H1 (cell line): ENCODE measurements at regions not wholly inside any gene's neighbourhood (a gene's known extent, or its start where the extent isn't known, plus 50 kb on each side); places are given as distances from the start of the nearest gene placed in this dataset.

Experiments
- CTCF ChIA-PET: fragments of 300-600 bp; sonication (Branson Sonifier 250); formaldehyde crosslinking; loops from one replicate; lab custom pipeline; 2021; ENCODE audit not compliant: partially characterized antibody; lab: Charles Lee
- POLR2A ChIA-PET: fragments of 300-600 bp; sonication (Branson Sonifier 250); formaldehyde crosslinking; loops from one replicate; lab custom pipeline; 2021; ENCODE audit warnings: inconsistent platforms; ENCODE audit not compliant: partially characterized antibody; lab: Charles Lee
- DNase-seq, 2 experiments: peaks; one replicate each; pipeline versions ENCODE4 v3.0.0 to v3.0.0-alpha.2; 2010 to 2022; ENCODE audit warnings: low spot score in 2 of 2, low read depth in 1 of 2, mixed read lengths in 1 of 2
- FAIRE-seq: peaks from 2 replicates; lab custom pipeline; 2011; peaks lifted over from hg19 to GRCh38; lab: Jason Lieb, UNC
- H2AFZ ChIP-seq: 2 replicates; pipeline ENCODE4 v1.8.1; 2012; ENCODE audit warnings: low read length, inconsistent platforms
- H2AK5ac ChIP-seq: 2 replicates; pipeline ENCODE4 v1.6.1; 2013; ENCODE audit warnings: low read depth, low read length
- H2BK120ac ChIP-seq: replicated peaks from 2 replicates; pipeline ENCODE3; 2013; ENCODE audit warnings: low read depth, low read length, inconsistent platforms
- H2BK12ac ChIP-seq: 2 replicates; pipeline ENCODE4 v1.6.1; 2013; ENCODE audit warnings: low read depth, low read length
- H2BK15ac ChIP-seq: 2 replicates; pipeline ENCODE4 v1.6.1; 2013; ENCODE audit warnings: low read length
- H2BK20ac ChIP-seq: 2 replicates; pipeline ENCODE4 v1.6.1; 2013; ENCODE audit warnings: low read length
- H2BK5ac ChIP-seq: 2 replicates; pipeline ENCODE4 v1.6.1; 2013; ENCODE audit warnings: low read depth, low read length
- H3K14ac ChIP-seq: 2 replicates; pipeline ENCODE4 v1.6.1; 2013; ENCODE audit warnings: inconsistent platforms; ENCODE audit not compliant: insufficient read length
- H3K18ac ChIP-seq: 2 replicates; pipeline ENCODE4 v1.6.1; 2013; ENCODE audit warnings: low read length; ENCODE audit errors: extremely low read depth
- H3K23ac ChIP-seq: 2 replicates; pipeline ENCODE4 v1.6.1; 2013; ENCODE audit warnings: inconsistent platforms; ENCODE audit not compliant: insufficient read length
- H3K23me2 ChIP-seq: 2 replicates; pipeline ENCODE4 v1.6.1; 2013; ENCODE audit warnings: low read depth, low read length
- H3K27ac ChIP-seq: 2 replicates; pipeline ENCODE4 v1.6.1; 2011; ENCODE audit warnings: low read depth, low read length, inconsistent platforms
- H3K27me3 ChIP-seq, 4 experiments: replicated peaks in 1 of 4; 1 replicate in 1 of 4; 2 replicates in 3 of 4; pipeline versions ENCODE4 v1.6.1 to v1.8.1; 2011 to 2013; ENCODE audit warnings: low read length in 3 of 4, mild to moderate bottlenecking in 3 of 4, inconsistent platforms in 2 of 4, mixed read lengths in 2 of 4, moderate library complexity in 1 of 4; ENCODE audit not compliant: control insufficient read depth in 3 of 4, insufficient read depth in 3 of 4; ENCODE audit errors: extremely low read depth in 1 of 4
- H3K36me3 ChIP-seq, 4 experiments: 2 replicates each; pipeline versions ENCODE4 v1.6.1 to v1.8.1; 2011 to 2013; ENCODE audit warnings: mild to moderate bottlenecking in 4 of 4, low read length in 3 of 4, moderate library complexity in 2 of 4, control low read depth in 1 of 4, inconsistent platforms in 1 of 4; ENCODE audit not compliant: insufficient read depth in 4 of 4, control insufficient read depth in 2 of 4
- H3K4ac ChIP-seq: replicated peaks from 2 replicates; pipeline ENCODE3; 2013; ENCODE audit warnings: low read length, low read depth, mixed read lengths, inconsistent platforms; ENCODE audit not compliant: insufficient read length
- H3K4me1 ChIP-seq, 4 experiments: replicated peaks in 1 of 4; 1 replicate in 1 of 4; 2 replicates in 3 of 4; pipeline versions ENCODE4 v1.6.1 to v1.8.1; 2011 to 2013; ENCODE audit warnings: low read length in 3 of 4, inconsistent platforms in 2 of 4, mixed read lengths in 1 of 4; ENCODE audit not compliant: insufficient read depth in 4 of 4, control insufficient read depth in 3 of 4
- H3K4me2 ChIP-seq, 2 experiments: 2 replicates each; pipeline versions ENCODE4 v1.6.1 to v1.8.1; 2011 to 2013; ENCODE audit warnings: low read depth in 2 of 2, low read length in 2 of 2, control low read depth in 1 of 2, inconsistent platforms in 1 of 2, mild to moderate bottlenecking in 1 of 2; ENCODE audit not compliant: insufficient read depth in 1 of 2
- H3K4me3 ChIP-seq, 4 experiments: fragments of 200-600, 300-600 bp in 1 of 4; sonication (generic), shearing (Covaris generic), sonication (Bioruptor Twin) in 1 of 4; 2 replicates each; pipeline versions ENCODE4 v1.5.1 to v1.8.1; 2011 to 2016; ENCODE audit warnings: low read length in 4 of 4, low read depth in 3 of 4, control low read depth in 2 of 4, inconsistent platforms in 2 of 4, mild to moderate bottlenecking in 2 of 4, mixed read lengths in 1 of 4, moderate library complexity in 1 of 4; ENCODE audit not compliant: insufficient read depth in 2 of 4; ENCODE audit errors: extremely low read depth in 1 of 4
- H3K56ac ChIP-seq: replicated peaks from 2 replicates; pipeline ENCODE3; 2013; ENCODE audit warnings: low read depth, mild to moderate bottlenecking, mixed read lengths, low read length, inconsistent platforms; ENCODE audit not compliant: insufficient read length
- H3K79me1 ChIP-seq: 2 replicates; pipeline ENCODE4 v1.6.1; 2013; ENCODE audit warnings: low read depth, low read length, control low read depth
- H3K79me2 ChIP-seq, 2 experiments: 2 replicates each; pipeline versions ENCODE4 v1.6.1 to v1.8.1; 2012 to 2013; ENCODE audit warnings: low read length in 2 of 2, mild to moderate bottlenecking in 2 of 2, inconsistent platforms in 1 of 2; ENCODE audit not compliant: insufficient read depth in 2 of 2, control insufficient read depth in 1 of 2
- H3K9ac ChIP-seq, 4 experiments: replicated peaks in 1 of 4; 1 replicate in 1 of 4; 2 replicates in 3 of 4; pipeline versions ENCODE4 v1.6.1 to v1.8.1; 2011 to 2013; ENCODE audit warnings: low read depth in 3 of 4, low read length in 3 of 4, control low read depth in 2 of 4, mild to moderate bottlenecking in 2 of 4, moderate library complexity in 2 of 4, inconsistent platforms in 1 of 4; ENCODE audit errors: extremely low read depth in 1 of 4
- H3K9me3 ChIP-seq, 2 experiments: 2 replicates each; pipeline versions ENCODE4 v1.6.1 to v1.8.1; 2012 to 2013; ENCODE audit warnings: mild to moderate bottlenecking in 2 of 2, moderate library complexity in 2 of 2, control low read depth in 1 of 2, inconsistent platforms in 1 of 2, low read depth in 1 of 2, low read length in 1 of 2, mixed read lengths in 1 of 2; ENCODE audit not compliant: insufficient read depth in 2 of 2
- H4K20me1 ChIP-seq, 2 experiments: replicated peaks in 1 of 2; 2 replicates each; pipeline versions ENCODE3 to v1.8.1; 2011 to 2013; ENCODE audit warnings: inconsistent platforms in 2 of 2, low read length in 2 of 2, mild to moderate bottlenecking in 1 of 2; ENCODE audit not compliant: insufficient read depth in 2 of 2, control insufficient read depth in 1 of 2
- H4K5ac ChIP-seq: 2 replicates; pipeline ENCODE4 v1.6.1; 2013; ENCODE audit warnings: low read length, low read depth, mixed read lengths, inconsistent platforms; ENCODE audit not compliant: insufficient read length
- H4K8ac ChIP-seq: 2 replicates; pipeline ENCODE4 v1.8.0; 2013; ENCODE audit warnings: mild to moderate bottlenecking, moderate library complexity, low read length, inconsistent platforms; ENCODE audit not compliant: insufficient read depth; ENCODE audit errors: extremely low read depth
- H4K91ac ChIP-seq: replicated peaks from 2 replicates; pipeline ENCODE3; 2013; ENCODE audit warnings: low read length, mixed read lengths, inconsistent platforms; ENCODE audit not compliant: insufficient read length
- BACH1 ChIP-seq: IDR thresholded peaks from 2 replicates; pipeline ENCODE4 v1.6.1; 2012; ENCODE audit warnings: low read length, improper control_type of control experiment
- BCL11A ChIP-seq, 2 experiments: IDR thresholded peaks; one replicate each; pipeline ENCODE4 v1.6.1; 2011; ENCODE audit warnings: low read depth in 2 of 2, low read length in 2 of 2, mild to moderate bottlenecking in 2 of 2
- CBX5 ChIP-seq: fragments of 300-800, 300-1000 bp; sonication (generic); IDR thresholded peaks from 2 replicates; pipeline ENCODE4 v1.7.1; 2016; ENCODE audit warnings: antibody characterized with exemption, low read length, low read depth
- CBX8 ChIP-seq: fragments of 300-800, 300-1000 bp; sonication (generic); IDR thresholded peaks from 2 replicates; pipeline ENCODE4 v1.7.1; 2016; ENCODE audit warnings: low read depth, low read length, borderline replicate concordance
- CREB1 ChIP-seq: IDR thresholded peaks from 2 replicates; pipeline ENCODE4 v1.6.1; 2012; ENCODE audit warnings: inconsistent platforms
- HDAC6 ChIP-seq: IDR thresholded peaks from one replicate; pipeline ENCODE4 v1.7.1; 2012; ENCODE audit warnings: low read depth, mild to moderate bottlenecking, inconsistent platforms, low read length, moderate library complexity
- JUN ChIP-seq: IDR thresholded peaks from 2 replicates; pipeline ENCODE4 v1.6.1; 2011; ENCODE audit warnings: low read depth, mild to moderate bottlenecking, improper control_type of control experiment, low read length
- KDM1A ChIP-seq: fragments of 200-600, 300-600 bp; sonication (generic); IDR thresholded peaks from 2 replicates; pipeline ENCODE4 v1.7.1; 2016; ENCODE audit warnings: mild to moderate bottlenecking, low read length, borderline replicate concordance
- KDM5A ChIP-seq: fragments of 200-600 bp; IDR thresholded peaks from 2 replicates; pipeline ENCODE4 v1.7.1; 2012; ENCODE audit warnings: mild to moderate bottlenecking, low read length, inconsistent platforms, mixed read lengths
- POLR2A ChIP-seq, 2 experiments: IDR thresholded peaks; 1 replicate in 1 of 2; 2 replicates in 1 of 2; pipeline ENCODE4 v1.6.1; 2011; ENCODE audit warnings: low read depth in 2 of 2, low read length in 2 of 2, mild to moderate bottlenecking in 2 of 2; ENCODE audit errors: control extremely low read depth in 1 of 2
- RAD21 ChIP-seq, 2 experiments: IDR thresholded peaks in 1 of 2; conservative IDR thresholded peaks in 1 of 2; 2 replicates each; pipeline ENCODE4 v1.6.1; 2011; ENCODE audit warnings: low read depth in 2 of 2, low read length in 2 of 2, improper control_type of control experiment in 1 of 2, inconsistent platforms in 1 of 2, mild to moderate bottlenecking in 1 of 2, moderate library complexity in 1 of 2
- RFX5 ChIP-seq: IDR thresholded peaks from 2 replicates; pipeline ENCODE4 v1.6.1; 2011; ENCODE audit warnings: low read depth, low read length, improper control_type of control experiment, borderline replicate concordance
- RXRA ChIP-seq: IDR thresholded peaks from 2 replicates; pipeline ENCODE4 v1.6.1; 2011; ENCODE audit warnings: low read depth, mild to moderate bottlenecking, low read length, moderate library complexity; ENCODE audit not compliant: insufficient read depth
- SP2 ChIP-seq: IDR thresholded peaks from 2 replicates; pipeline ENCODE4 v1.6.1; 2012; ENCODE audit warnings: mild to moderate bottlenecking, low read length, inconsistent platforms
- YY1 ChIP-seq: IDR thresholded peaks from 2 replicates; pipeline ENCODE4 v1.6.1; 2011; ENCODE audit warnings: low read depth, mild to moderate bottlenecking, low read length
- ZNF274 ChIP-seq: IDR thresholded peaks from 2 replicates; pipeline ENCODE4 v1.7.0; 2012; ENCODE audit warnings: low read length, borderline replicate concordance; ENCODE audit errors: extremely low read depth
- WGBS, 2 experiments: shearing (Covaris generic) in 1 of 2; methylation state at CpG; one replicate each; pipeline versions ENCODE4 v1.1.6 to v1.1.7; 2013 to 2015; ENCODE audit warnings: low lambda C conversion rate in 2 of 2, mixed read lengths in 2 of 2, inconsistent platforms in 1 of 2, low coverage in 1 of 2, missing lambda C conversion rate in 1 of 2; ENCODE audit not compliant: insufficient replicate concordance in 2 of 2, insufficient coverage in 1 of 2, insufficient read length in 1 of 2; ENCODE audit errors: extremely low coverage in 1 of 2, missing lambda C conversion rate in 1 of 2; 5-methylcytosine and 5-hydroxymethylcytosine counted together

DNA sequence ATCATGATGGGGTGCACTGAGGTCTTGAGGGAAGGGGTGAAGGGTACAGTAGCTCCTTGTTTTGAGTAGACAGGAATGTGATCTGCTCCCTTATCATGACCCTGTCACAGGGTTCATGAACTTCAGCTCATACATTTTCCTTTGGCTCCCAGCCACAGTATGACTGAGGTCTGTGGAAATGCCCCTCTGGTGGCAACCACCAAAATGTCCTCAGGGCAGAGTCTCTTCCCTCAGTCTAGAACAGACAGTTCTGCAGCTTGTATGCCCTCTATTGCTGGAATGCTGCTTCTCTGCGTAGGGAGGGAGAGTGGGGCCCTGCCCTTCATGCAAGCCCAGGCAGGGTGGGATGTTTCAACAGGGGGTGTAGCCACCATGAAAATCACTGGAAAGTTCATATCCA, 53.8 kb upstream of the SNCAIP start:
- no peak overlapping the region for H3K4me2 ChIP-seq
- no peaks in the 10 kb centered on the region for H3K36me3 ChIP-seq
- H3K27me3 ChIP-seq, result peaks cover 0 to 1% (median 0%) of the 10 kb centered on the region in 4 experiments; a peak in 1 of 7 replicates
- no peaks in the 10 kb centered on the region for H3K4me1 ChIP-seq
- POLR2A ChIA-PET, result no interaction called here
- H4K91ac ChIP-seq, result no peak overlapping the region
- H3K79me1 ChIP-seq, result no peaks in the 10 kb centered on the region
- no peaks in the 10 kb centered on the region for H3K23me2 ChIP-seq
- H2AFZ ChIP-seq, result no peak overlapping the region
- no peak overlapping the region for H3K9ac ChIP-seq
- H2AK5ac ChIP-seq, result no peak overlapping the region
- no peak overlapping the region for H2BK12ac ChIP-seq
- H3K4me3 ChIP-seq, result no peak overlapping the region
- no peak overlapping the region for H3K4ac ChIP-seq
- no peak overlapping the region for H4K8ac ChIP-seq
- no peak overlapping the region for H3K18ac ChIP-seq
- no peaks in the 10 kb centered on the region for H4K20me1 ChIP-seq
- DNase-seq (no peak), FAIRE-seq (no peak)
- no peak overlapping the region for H2BK20ac ChIP-seq
- no peak overlapping the region for H2BK5ac ChIP-seq
- WGBS, 2 experiments, result 80% methylated on average over 1 of the region's 1 CpG; no CpG with 5 or more reads in 1 of the 2 experiments
- H3K79me2 ChIP-seq, result no peaks in the 10 kb centered on the region
- TF ChIP-seq RAD21 (IDR thresholded peaks at IDR 0.05 in 1 of 2, conservative IDR thresholded peaks at IDR 0.05 in 1 of 2; ENCODE audit: low read depth in 2 of 2, low read length in 2 of 2), result no peak
- TF ChIP-seq RFX5, result no peak
- no peak for TF ChIP-seq SP2
- no peak for TF ChIP-seq CREB1
- no peak for TF ChIP-seq JUN
- no peak for TF ChIP-seq ZNF274
- no peak for TF ChIP-seq POLR2A (IDR thresholded peaks at IDR 0.05; ENCODE audit: control extremely low read depth in 1 of 2, low read depth in 2 of 2, low read length in 2 of 2)
- TF ChIP-seq CBX5, result no peak
- TF ChIP-seq YY1, result no peak
- TF ChIP-seq RXRA, result no peak
- TF ChIP-seq KDM1A, result no peak
- TF ChIP-seq KDM5A, result no peak
- no peak for TF ChIP-seq CBX8
- no peak for TF ChIP-seq BCL11A (IDR thresholded peaks at IDR 0.05; ENCODE audit: low read depth in 2 of 2, low read length in 2 of 2)
- TF ChIP-seq BACH1, result no peak
- no peak for TF ChIP-seq HDAC6
- no peak overlapping the region for H2BK15ac ChIP-seq
- no peak overlapping the region for H3K56ac ChIP-seq
- H2BK120ac ChIP-seq, result no peak overlapping the region
- peaks cover 0 to 2% of the 10 kb centered on the region in 2 experiments; a peak in 1 of 4 replicates for H3K9me3 ChIP-seq
- no peak overlapping the region for H4K5ac ChIP-seq
- CTCF ChIA-PET, result interaction anchor here (0.5 to 2.9 kb wide), 4 partner anchors 34 to 745 kb away, joined by 3 to 12 read pairs (median 4); no protein-coding TSS in a partner anchor
- no peak overlapping the region for H3K23ac ChIP-seq
- no peak overlapping the region for H3K14ac ChIP-seq
- H3K27ac ChIP-seq, result no peak overlapping the region
